Astrocyte of the cerebellum (primary cell): ENCODE measurements at regions not wholly inside any gene's neighbourhood (a gene's known extent, or its start where the extent isn't known, plus 50 kb on each side); places are given as distances from the start of the nearest gene placed in this dataset.

Experiments
- DNase-seq: peaks from one replicate; pipeline ENCODE4 v3.0.0-alpha.2; 2011; ENCODE audit warnings: low read depth
- H3K4me3 ChIP-seq: 2 replicates; pipeline ENCODE4 v1.5.1; 2011; ENCODE audit warnings: mild to moderate bottlenecking, low read depth, low read length, moderate library complexity
- CTCF ChIP-seq: IDR thresholded peaks from 2 replicates; pipeline ENCODE4 v1.5.1; 2012; ENCODE audit warnings: low read length, low read depth, moderate library complexity, mild to moderate bottlenecking; ENCODE audit errors: missing control alignments
- in situ Hi-C: cut with HindIII; loops from 2 replicates; pipeline ENCODE4 v1.10.0; 2017; ENCODE audit warnings: low sequenced_read_pairs

- in situ Hi-C loops = no loop called here
Observed at GRCh38 chr4:128346054-128346716, 58.6 kb upstream of the PGRMC2 start.

GRCh38 chr4:128345650-128346049 is 58.0 kb upstream of the PGRMC2 start:
- in situ Hi-C loops = no loop called here
- no peak for DNase-seq
- no peak for TF ChIP-seq CTCF
- no peak overlapping the region for H3K4me3 ChIP-seq

More at GRCh38 chr4:128346054-128346716, 58.6 kb upstream of the PGRMC2 start:
- no peak for TF ChIP-seq CTCF
- H3K4me3 ChIP-seq = no peak overlapping the region
- no peak for DNase-seq

- no peak for DNase-seq
- in situ Hi-C loops = no loop called here
- no peak for TF ChIP-seq CTCF
- no peak overlapping the region for H3K4me3 ChIP-seq
Observed at GRCh38 chr4:128342762-128343161, 55.1 kb upstream of the PGRMC2 start.

GRCh38 chr4:128341634-128342033 is 54.0 kb upstream of the PGRMC2 start:
- TF ChIP-seq CTCF = peak; percentile 6
- H3K4me3 ChIP-seq = no peak overlapping the region
- DNase-seq = no peak
- in situ Hi-C loops = no loop called here

GRCh38 chr4:128338634-128339355 is 51.2 kb upstream of the PGRMC2 start:
- DNase-seq = peak; percentile 50
- no peak overlapping the region for H3K4me3 ChIP-seq
- in situ Hi-C loops = no loop called here
- TF ChIP-seq CTCF = no peak

GRCh38 chr4:128337863-128338262 is 50.2 kb upstream of the PGRMC2 start:
- TF ChIP-seq CTCF = no peak
- no peak overlapping the region for H3K4me3 ChIP-seq
- in situ Hi-C loops = no loop called here
- DNase-seq = no peak
